SK-N-SH (cell line): ENCODE measurements at regions not wholly inside any gene's neighbourhood (a gene's known extent, or its start where the extent isn't known, plus 50 kb on each side); places are given as distances from the start of the nearest gene placed in this dataset.

Source experiments
- CTCF ChIP-seq: fragments of 200-600 bp; sonication (generic); IDR thresholded peaks from 2 replicates; pipeline ENCODE4 v1.6.1; 2017; ENCODE audit warnings: antibody characterized with exemption, mild to moderate bottlenecking, moderate library complexity
- EZH2phosphoT487 ChIP-seq: fragments of 200-600 bp; sonication (generic); IDR thresholded peaks from 2 replicates; pipeline ENCODE4 v1.6.1; 2017; ENCODE audit warnings: low read depth, mixed run types, mild to moderate bottlenecking, antibody characterized with exemption, moderate library complexity, borderline replicate concordance
- JUND ChIP-seq: IDR thresholded peaks from 2 replicates; pipeline ENCODE4 v1.4.0; 2012
- MAX ChIP-seq: IDR thresholded peaks from 2 replicates; pipeline ENCODE4 v1.4.0; 2012; ENCODE audit warnings: low read depth
- POLR2AphosphoS5 ChIP-seq: IDR thresholded peaks from 2 replicates; pipeline ENCODE4 v1.6.1; 2012; ENCODE audit warnings: low read depth, low read length
- TCF12 ChIP-seq: IDR thresholded peaks from 2 replicates; pipeline ENCODE4 v1.4.0; 2012
- TF ChIP-seq, protein P1 (sequence below): IDR thresholded peaks from 2 replicates; pipeline ENCODE4 v1.6.1; 2012; ENCODE audit warnings: mild to moderate bottlenecking, low read depth, low read length, moderate library complexity

DNA sequence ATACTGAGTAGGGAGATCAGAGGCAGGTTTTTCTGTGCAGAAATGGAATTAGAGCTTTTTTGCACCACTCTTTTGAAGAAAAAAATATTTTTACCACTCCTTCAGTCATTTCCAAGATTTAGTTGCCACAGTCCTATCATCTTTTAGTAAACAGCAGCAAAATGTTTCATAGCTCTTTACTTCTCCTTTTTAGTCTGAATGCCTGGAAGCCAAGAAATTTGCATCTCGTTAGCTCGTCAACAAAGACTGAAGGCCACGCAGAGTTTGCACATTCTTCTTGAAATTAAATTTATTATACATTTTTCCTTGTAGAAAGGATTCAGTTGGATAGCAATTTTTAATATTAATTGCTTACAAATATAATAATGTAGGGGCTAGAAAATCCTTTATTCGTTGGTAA lies 544.5 kb upstream of the ATP2B1 start:
- TF ChIP-seq, protein P1, sequence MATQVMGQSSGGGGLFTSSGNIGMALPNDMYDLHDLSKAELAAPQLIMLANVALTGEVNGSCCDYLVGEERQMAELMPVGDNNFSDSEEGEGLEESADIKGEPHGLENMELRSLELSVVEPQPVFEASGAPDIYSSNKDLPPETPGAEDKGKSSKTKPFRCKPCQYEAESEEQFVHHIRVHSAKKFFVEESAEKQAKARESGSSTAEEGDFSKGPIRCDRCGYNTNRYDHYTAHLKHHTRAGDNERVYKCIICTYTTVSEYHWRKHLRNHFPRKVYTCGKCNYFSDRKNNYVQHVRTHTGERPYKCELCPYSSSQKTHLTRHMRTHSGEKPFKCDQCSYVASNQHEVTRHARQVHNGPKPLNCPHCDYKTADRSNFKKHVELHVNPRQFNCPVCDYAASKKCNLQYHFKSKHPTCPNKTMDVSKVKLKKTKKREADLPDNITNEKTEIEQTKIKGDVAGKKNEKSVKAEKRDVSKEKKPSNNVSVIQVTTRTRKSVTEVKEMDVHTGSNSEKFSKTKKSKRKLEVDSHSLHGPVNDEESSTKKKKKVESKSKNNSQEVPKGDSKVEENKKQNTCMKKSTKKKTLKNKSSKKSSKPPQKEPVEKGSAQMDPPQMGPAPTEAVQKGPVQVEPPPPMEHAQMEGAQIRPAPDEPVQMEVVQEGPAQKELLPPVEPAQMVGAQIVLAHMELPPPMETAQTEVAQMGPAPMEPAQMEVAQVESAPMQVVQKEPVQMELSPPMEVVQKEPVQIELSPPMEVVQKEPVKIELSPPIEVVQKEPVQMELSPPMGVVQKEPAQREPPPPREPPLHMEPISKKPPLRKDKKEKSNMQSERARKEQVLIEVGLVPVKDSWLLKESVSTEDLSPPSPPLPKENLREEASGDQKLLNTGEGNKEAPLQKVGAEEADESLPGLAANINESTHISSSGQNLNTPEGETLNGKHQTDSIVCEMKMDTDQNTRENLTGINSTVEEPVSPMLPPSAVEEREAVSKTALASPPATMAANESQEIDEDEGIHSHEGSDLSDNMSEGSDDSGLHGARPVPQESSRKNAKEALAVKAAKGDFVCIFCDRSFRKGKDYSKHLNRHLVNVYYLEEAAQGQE = no peak
- no peak for TF ChIP-seq MAX
- TF ChIP-seq CTCF = no peak
- TF ChIP-seq POLR2AphosphoS5 = no peak
- TF ChIP-seq TCF12 = no peak
- no peak for TF ChIP-seq JUND
- TF ChIP-seq EZH2phosphoT487 = no peak
